Stimulated activated naive CD8-positive, alpha-beta T cell treated with anti-CD3 and anti-CD28 coated beads, Interleukin-15, Interleukin-2, amounts not matched to agents 100 ng/mL and 50 ng/mL, for 24 hours (primary cell): ENCODE measurements at regions not wholly inside any gene's neighbourhood (a gene's known extent, or its start where the extent isn't known, plus 50 kb on each side); places are given as distances from the start of the nearest gene placed in this dataset.

Experiments used
- H3K27ac Mint-ChIP-seq: one replicate; pipeline ENCODE4 v1.8.0; 2021; ENCODE audit warnings: mild to moderate bottlenecking, mixed read lengths
- H3K27me3 Mint-ChIP-seq: one replicate; pipeline ENCODE4 v1.8.0; 2021; ENCODE audit warnings: mixed read lengths
- H3K36me3 Mint-ChIP-seq: one replicate; pipeline ENCODE4 v1.8.0; 2021; ENCODE audit warnings: low read depth, mixed read lengths
- H3K4me1 Mint-ChIP-seq: one replicate; pipeline ENCODE4 v1.8.0; 2021; ENCODE audit warnings: low read depth, mixed read lengths
- H3K4me3 Mint-ChIP-seq: one replicate; pipeline ENCODE4 v1.8.0; 2021; ENCODE audit warnings: mild to moderate bottlenecking, mixed read lengths
- H3K9me3 Mint-ChIP-seq: one replicate; pipeline ENCODE4 v1.8.0; 2021; ENCODE audit warnings: mixed read lengths

GRCh38 chr3:187949093-187949820, 204.0 kb upstream of the BCL6 start:
- Mint-ChIP-seq H3K27ac (peak overlapping the region; percentile 24), H3K36me3 (no peaks in the 10 kb centered on the region), H3K4me3 (no peak overlapping the region), H3K27me3 (no peaks in the 10 kb centered on the region), H3K9me3 (no peaks in the 10 kb centered on the region), H3K4me1 (peaks cover 18% of the 10 kb centered on the region)

DNA sequence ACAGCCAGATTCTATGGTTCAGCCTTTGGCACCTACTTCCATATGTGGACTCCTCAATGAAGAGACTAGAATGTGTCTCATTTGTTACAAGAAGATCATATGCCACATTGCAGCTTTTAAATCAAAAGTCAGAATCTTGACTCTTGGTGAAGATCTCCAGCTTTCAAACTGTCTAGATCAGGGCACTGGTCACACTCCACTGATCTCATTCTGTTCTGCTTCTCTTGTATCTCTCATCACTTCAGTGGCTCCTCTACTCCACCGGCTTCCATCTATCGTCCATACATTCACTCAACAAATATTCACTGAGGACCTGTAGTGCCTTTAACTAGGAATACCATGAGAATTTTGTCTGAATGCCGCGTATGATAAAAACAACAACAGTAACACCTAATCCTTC, 203.3 kb upstream of the LPP start:
- no peaks in the 10 kb centered on the region for H3K9me3 Mint-ChIP-seq
- no peaks in the 10 kb centered on the region for H3K36me3 Mint-ChIP-seq
- peaks cover 32% of the 10 kb centered on the region for H3K4me1 Mint-ChIP-seq
- no peak overlapping the region for H3K4me3 Mint-ChIP-seq
- H3K27me3 Mint-ChIP-seq: no peaks in the 10 kb centered on the region
- no peak overlapping the region for H3K27ac Mint-ChIP-seq

DNA sequence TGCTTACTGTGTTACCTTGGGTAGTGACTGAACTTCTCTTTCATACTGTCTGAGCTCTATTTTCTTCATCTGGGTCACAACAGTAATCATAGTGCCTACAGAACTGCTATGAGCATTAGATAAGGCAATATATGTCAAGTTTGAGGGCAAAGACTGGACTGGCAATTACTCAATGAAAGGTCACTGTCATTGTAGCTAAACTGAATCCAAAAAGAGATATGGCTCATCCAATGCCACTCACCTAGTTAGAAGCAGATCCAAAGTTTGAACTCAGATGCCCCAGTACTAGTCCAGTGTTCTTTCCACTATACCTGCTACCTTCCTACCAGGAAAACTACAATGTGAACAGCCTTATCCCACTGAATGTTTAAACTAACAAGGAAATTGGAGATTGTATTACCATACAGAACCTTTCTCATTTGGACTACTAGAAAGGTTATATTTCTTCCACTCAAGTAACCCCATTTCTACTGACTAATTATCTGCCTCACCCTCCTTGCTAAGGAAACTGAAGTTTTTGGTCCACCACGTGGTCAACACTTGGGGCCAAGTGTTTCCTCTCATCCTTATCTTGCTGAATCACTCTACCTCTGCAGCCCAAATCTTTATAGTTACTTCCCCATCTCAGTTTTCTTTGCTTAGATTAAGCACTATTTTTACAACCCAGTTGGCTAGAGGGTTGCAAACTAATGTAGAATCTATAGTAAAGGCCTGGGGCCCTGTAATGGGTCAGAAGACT, 202.3 kb upstream of the LPP start:
- Mint-ChIP-seq H3K4me3 (no peak overlapping the region), H3K36me3 (no peaks in the 10 kb centered on the region), H3K4me1 (peaks cover 38% of the 10 kb centered on the region), H3K27ac (peak overlapping the region; percentile 52), H3K27me3 (no peaks in the 10 kb centered on the region), H3K9me3 (no peaks in the 10 kb centered on the region)

DNA sequence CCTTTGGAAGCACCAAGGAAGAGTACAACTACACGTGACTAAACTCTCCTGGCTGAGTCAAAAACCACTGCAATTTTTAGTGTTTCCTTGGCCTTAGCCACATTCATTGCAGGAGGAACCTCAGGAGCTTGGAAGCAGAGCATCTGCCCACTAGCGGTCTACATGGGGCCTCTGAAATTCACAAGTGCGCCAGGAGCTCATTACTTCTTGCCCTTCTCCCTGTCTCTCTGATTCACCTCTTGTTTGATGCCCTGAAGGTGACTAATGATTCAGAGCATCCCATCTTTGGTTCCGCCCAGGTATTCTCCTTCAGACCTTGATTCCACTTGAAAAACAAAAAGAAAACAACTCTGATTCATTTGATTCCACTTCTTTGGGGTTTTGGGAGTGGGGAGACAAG, 201.1 kb upstream of the LPP start:
- peaks cover 50% of the 10 kb centered on the region for H3K4me1 Mint-ChIP-seq

DNA sequence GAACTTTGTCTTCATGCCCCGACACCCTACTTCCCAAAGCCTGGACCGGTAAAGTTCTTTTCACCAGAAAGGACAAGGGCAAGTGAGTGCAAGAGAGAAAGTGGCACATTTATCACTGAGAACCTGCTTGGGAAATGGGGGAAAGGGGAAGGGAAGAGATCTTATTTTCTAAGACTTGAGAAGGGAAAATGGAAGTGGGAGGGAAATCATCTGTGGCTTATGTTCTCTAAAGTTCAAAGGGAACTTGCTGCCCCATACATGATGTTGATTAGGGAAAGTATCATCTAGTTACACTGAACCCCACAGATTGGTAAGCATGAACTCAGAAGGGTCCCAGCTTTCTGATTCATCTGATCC, 199.5 kb upstream of the LPP start:
- Mint-ChIP-seq H3K4me3 (no peak overlapping the region), H3K9me3 (no peaks in the 10 kb centered on the region), H3K27me3 (no peaks in the 10 kb centered on the region), H3K36me3 (no peaks in the 10 kb centered on the region), H3K27ac (no peak overlapping the region), H3K4me1 (peaks cover 67% of the 10 kb centered on the region)

More for the DNA sequence above, 201.1 kb upstream of the LPP start:
- no peaks in the 10 kb centered on the region for H3K9me3 Mint-ChIP-seq
- H3K27ac Mint-ChIP-seq: no peak overlapping the region
- H3K36me3 Mint-ChIP-seq: no peaks in the 10 kb centered on the region
- no peak overlapping the region for H3K4me3 Mint-ChIP-seq
- no peaks in the 10 kb centered on the region for H3K27me3 Mint-ChIP-seq

DNA sequence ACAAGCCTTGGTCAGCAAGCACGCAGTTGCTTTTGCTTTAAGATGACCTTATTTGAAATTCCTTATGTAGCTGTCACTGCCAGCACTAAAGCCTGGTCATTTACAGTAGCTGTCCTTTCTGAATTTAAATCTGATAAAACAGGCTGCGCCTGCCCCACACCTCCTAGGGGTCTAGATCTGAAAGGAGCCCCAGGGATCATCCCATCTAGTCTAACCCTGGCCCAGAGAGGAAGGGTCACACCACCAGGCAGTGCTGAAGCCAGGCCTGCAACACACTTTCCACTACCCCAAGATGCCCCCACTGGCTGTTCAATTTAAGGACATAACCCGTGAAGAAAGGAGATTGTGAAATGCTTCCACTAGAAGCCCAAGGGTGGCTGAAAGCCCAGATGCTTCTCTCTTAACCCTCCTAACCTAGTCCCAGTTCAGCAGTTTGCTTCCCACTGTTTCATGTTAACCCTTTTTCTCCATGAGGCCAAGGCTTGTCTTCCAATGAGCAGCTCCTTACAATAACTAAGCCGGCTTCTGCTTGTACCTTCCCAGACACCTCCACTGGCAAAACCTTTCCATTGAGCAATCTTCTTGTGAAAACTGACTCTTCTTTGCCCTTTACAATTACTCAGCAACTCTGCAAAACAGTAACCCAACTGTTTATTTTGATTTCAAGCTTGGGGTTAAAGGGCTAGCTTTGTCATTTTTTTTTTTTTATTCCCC, 198.9 kb upstream of the LPP start:
- no peaks in the 10 kb centered on the region for H3K9me3 Mint-ChIP-seq
- peaks cover 70% of the 10 kb centered on the region for H3K4me1 Mint-ChIP-seq
- no peaks in the 10 kb centered on the region for H3K36me3 Mint-ChIP-seq
- H3K4me3 Mint-ChIP-seq: no peak overlapping the region
- no peaks in the 10 kb centered on the region for H3K27me3 Mint-ChIP-seq
- no peak overlapping the region for H3K27ac Mint-ChIP-seq

GRCh38 chr3:187955587-187955952, 198.4 kb upstream of the LPP start:
- peaks cover 68% of the 10 kb centered on the region for H3K4me1 Mint-ChIP-seq
- peak overlapping the region; percentile 46 for H3K27ac Mint-ChIP-seq
- H3K27me3 Mint-ChIP-seq: no peaks in the 10 kb centered on the region
- H3K4me3 Mint-ChIP-seq: no peak overlapping the region
- no peaks in the 10 kb centered on the region for H3K36me3 Mint-ChIP-seq
- H3K9me3 Mint-ChIP-seq: no peaks in the 10 kb centered on the region

DNA sequence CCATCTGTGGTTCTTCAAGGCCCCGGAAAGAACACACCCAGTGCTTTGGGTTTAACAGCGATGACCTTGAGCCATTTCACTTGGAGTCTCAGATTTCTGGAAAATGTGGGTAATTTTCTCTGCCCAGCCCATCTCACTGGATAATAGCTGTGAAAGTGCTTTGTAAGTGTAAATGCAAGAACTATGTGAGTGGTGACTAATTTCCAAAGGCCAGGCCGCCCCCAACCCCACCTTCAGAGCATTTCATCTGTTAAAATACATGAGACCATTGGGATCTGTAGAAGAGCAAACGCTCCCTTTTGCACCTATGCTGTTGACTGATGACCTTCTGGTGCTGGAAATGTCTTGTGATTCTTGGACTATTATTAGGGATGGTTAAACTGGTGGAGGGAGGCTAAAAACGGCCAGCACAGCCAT, 196.8 kb upstream of the LPP start:
- Mint-ChIP-seq H3K4me1 (peaks cover 55% of the 10 kb centered on the region), H3K4me3 (no peak overlapping the region), H3K27me3 (no peaks in the 10 kb centered on the region), H3K27ac (peak overlapping the region; percentile 31), H3K36me3 (no peaks in the 10 kb centered on the region), H3K9me3 (no peaks in the 10 kb centered on the region)

DNA sequence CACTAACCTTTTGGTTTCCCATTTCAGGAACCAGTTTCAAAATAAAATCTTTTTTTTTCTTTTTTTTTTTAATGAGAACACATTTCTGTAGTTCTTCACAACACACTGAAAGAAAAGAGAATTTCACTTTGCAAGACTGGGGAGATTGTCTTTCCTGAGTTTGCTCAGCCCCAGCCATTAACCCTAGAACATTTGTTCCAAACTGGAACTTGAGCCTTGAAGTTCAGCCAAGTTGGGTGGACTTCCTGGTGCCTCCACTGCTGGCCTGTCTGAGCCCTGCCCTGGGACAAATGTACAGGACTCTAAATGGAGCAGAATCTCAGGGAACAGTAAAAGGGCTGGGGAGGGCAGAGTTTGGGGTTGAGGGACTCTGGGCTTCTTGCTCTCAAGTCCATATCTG, 196.4 kb upstream of the LPP start:
- Mint-ChIP-seq H3K9me3 (no peaks in the 10 kb centered on the region), H3K27me3 (no peaks in the 10 kb centered on the region), H3K4me3 (no peak overlapping the region), H3K36me3 (no peaks in the 10 kb centered on the region), H3K4me1 (peaks cover 54% of the 10 kb centered on the region), H3K27ac (peak overlapping the region; percentile 31)

- H3K27ac Mint-ChIP-seq: peak overlapping the region; percentile 22
- H3K4me3 Mint-ChIP-seq: peak overlapping the region; percentile 24
- no peaks in the 10 kb centered on the region for H3K27me3 Mint-ChIP-seq
- H3K9me3 Mint-ChIP-seq: no peaks in the 10 kb centered on the region
- H3K4me1 Mint-ChIP-seq: peaks cover 54% of the 10 kb centered on the region
- H3K36me3 Mint-ChIP-seq: no peaks in the 10 kb centered on the region
Observed at GRCh38 chr3:187958432-187959003, 195.4 kb upstream of the LPP start.

GRCh38 chr3:187960820-187961219, 193.1 kb upstream of the LPP start:
- H3K36me3 Mint-ChIP-seq: no peaks in the 10 kb centered on the region
- no peak overlapping the region for H3K27ac Mint-ChIP-seq
- H3K4me3 Mint-ChIP-seq: no peak overlapping the region
- peaks cover 47% of the 10 kb centered on the region for H3K4me1 Mint-ChIP-seq
- H3K9me3 Mint-ChIP-seq: no peaks in the 10 kb centered on the region
- H3K27me3 Mint-ChIP-seq: peaks cover 1% of the 10 kb centered on the region

- H3K27me3 Mint-ChIP-seq: peaks cover 6% of the 10 kb centered on the region
- no peak overlapping the region for H3K4me3 Mint-ChIP-seq
- peaks cover 49% of the 10 kb centered on the region for H3K4me1 Mint-ChIP-seq
- H3K36me3 Mint-ChIP-seq: no peaks in the 10 kb centered on the region
- no peaks in the 10 kb centered on the region for H3K9me3 Mint-ChIP-seq
- H3K27ac Mint-ChIP-seq: no peak overlapping the region
Observed at GRCh38 chr3:187961366-187961765, 192.6 kb upstream of the LPP start.

- no peak overlapping the region for H3K4me3 Mint-ChIP-seq
- H3K36me3 Mint-ChIP-seq: no peaks in the 10 kb centered on the region
- peak overlapping the region; percentile 33 for H3K27ac Mint-ChIP-seq
- peaks cover 41% of the 10 kb centered on the region for H3K4me1 Mint-ChIP-seq
- H3K9me3 Mint-ChIP-seq: no peaks in the 10 kb centered on the region
- peaks cover 6% of the 10 kb centered on the region for H3K27me3 Mint-ChIP-seq
Observed at GRCh38 chr3:187963003-187963676, 190.8 kb upstream of the LPP start.

GRCh38 chr3:187963677-187964385, 190.1 kb upstream of the LPP start:
- Mint-ChIP-seq H3K4me3 (no peak overlapping the region), H3K27ac (peak overlapping the region; percentile 33), H3K4me1 (peaks cover 40% of the 10 kb centered on the region), H3K27me3 (peaks cover 6% of the 10 kb centered on the region), H3K36me3 (no peaks in the 10 kb centered on the region), H3K9me3 (no peaks in the 10 kb centered on the region)
